IgD-negative memory B cell (primary cell): ENCODE measurements at regions not wholly inside any gene's neighbourhood (a gene's known extent, or its start where the extent isn't known, plus 50 kb on each side); places are given as distances from the start of the nearest gene placed in this dataset.

Experiments
- H3K27ac Mint-ChIP-seq, 3 donors: one replicate each; pipeline ENCODE4 v1.8.0; 2020 to 2022; ENCODE audit warnings: mild to moderate bottlenecking in 3 of 3, mixed read lengths in 3 of 3, moderate library complexity in 1 of 3
- H3K27me3 Mint-ChIP-seq: one replicate; pipeline ENCODE4 v1.8.0; 2021; ENCODE audit warnings: mixed read lengths
- H3K36me3 Mint-ChIP-seq: one replicate; pipeline ENCODE4 v1.8.0; 2020; ENCODE audit warnings: mild to moderate bottlenecking, mixed read lengths
- H3K4me1 Mint-ChIP-seq, 3 donors: one replicate each; pipeline ENCODE4 v1.8.0; 2020 to 2022; ENCODE audit warnings: mixed read lengths in 3 of 3, mild to moderate bottlenecking in 1 of 3
- H3K4me3 Mint-ChIP-seq, 4 donors: one replicate each; pipeline ENCODE4 v1.8.0; 2020 to 2022; ENCODE audit warnings: mild to moderate bottlenecking in 4 of 4, mixed read lengths in 4 of 4, moderate library complexity in 3 of 4
- H3K9me3 Mint-ChIP-seq, 3 donors: one replicate each; pipeline ENCODE4 v1.8.0; 2020 to 2021; ENCODE audit warnings: mixed read lengths in 3 of 3, mild to moderate bottlenecking in 1 of 3

DNA sequence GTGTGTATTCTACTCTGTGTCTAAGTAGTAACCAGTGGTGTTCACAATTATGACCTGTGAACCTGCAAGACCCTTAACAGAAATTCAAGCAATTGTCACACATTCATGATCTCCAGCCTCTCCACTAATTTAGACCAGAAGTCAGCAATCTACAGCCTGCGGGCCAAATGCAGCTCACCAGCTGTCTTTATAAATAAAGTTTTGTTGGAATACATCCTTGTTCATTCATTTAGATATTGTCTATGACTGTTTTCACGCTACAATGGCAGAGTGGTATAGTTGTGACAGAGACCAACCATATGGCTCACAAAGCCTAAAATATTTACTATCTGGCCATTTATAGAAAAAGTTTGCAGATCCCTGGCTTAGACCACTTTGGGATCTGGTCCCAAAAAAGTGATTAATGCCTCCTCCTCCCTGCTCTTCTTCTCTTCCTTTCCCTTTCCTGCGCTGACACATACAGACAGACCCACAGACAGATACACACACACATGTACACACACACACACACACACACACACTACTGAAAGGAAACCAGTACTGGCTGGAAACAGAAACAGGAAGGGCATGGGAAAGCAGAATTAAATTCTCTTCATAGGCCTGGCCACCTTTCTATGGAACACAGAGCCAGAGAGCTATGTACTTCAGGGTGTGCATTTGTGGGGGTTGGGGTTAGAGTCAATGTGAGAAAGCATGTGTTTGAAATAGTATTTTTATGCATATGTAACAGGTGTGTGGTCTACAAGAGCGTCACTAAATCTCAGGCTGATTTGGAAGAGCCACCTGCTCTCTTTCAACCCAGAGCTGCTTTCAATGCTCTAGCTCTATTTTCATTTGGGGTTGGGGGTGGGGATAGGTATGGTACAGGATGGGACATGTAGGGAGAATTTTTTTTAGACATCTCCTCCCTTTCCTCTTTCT is 49.7 kb upstream of the TMEM164 start:
- Mint-ChIP-seq H3K36me3 (no peaks in the 10 kb centered on the region), H3K27ac (no peak overlapping the region), H3K4me3 (peak overlapping the region in 1 of 4 donors; percentile 14), H3K4me1 (peaks cover 0 to 2% (median 0%) of the 10 kb centered on the region in 3 donors), H3K9me3 (no peaks in the 10 kb centered on the region), H3K27me3 (no peaks in the 10 kb centered on the region)
